Activated CD8-positive, alpha-beta memory T cell treated with anti-CD3 and anti-CD28 coated beads, Interleukin-2, amount 50 U/mL, for 4 hours (primary cell): ENCODE measurements at regions not wholly inside any gene's neighbourhood (a gene's known extent, or its start where the extent isn't known, plus 50 kb on each side); places are given as distances from the start of the nearest gene placed in this dataset.

ENCODE experiments used
- DNase-seq: peaks from one replicate; pipeline ENCODE4 v3.0.0-alpha.2; 2020

DNA sequence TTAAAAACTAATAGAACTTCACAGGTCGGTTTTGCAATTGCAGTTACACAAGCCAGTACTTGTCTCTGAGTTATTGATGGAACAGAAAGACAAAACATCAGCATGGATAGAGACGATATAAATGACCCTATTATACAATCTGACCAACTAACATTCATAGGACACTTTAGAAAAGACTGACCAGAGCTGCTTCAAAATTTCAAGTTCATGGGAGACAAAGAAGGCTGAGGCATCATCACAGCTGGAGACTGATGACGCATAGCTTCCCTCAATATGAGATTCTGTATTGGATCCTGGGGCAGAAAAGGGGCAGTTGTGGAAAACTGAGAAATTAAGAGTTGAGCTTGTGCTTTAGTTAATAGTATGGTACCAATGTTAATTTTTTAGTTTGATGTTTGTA is 174.0 kb downstream of the THBS2 start:
- DNase-seq: no peak

DNA sequence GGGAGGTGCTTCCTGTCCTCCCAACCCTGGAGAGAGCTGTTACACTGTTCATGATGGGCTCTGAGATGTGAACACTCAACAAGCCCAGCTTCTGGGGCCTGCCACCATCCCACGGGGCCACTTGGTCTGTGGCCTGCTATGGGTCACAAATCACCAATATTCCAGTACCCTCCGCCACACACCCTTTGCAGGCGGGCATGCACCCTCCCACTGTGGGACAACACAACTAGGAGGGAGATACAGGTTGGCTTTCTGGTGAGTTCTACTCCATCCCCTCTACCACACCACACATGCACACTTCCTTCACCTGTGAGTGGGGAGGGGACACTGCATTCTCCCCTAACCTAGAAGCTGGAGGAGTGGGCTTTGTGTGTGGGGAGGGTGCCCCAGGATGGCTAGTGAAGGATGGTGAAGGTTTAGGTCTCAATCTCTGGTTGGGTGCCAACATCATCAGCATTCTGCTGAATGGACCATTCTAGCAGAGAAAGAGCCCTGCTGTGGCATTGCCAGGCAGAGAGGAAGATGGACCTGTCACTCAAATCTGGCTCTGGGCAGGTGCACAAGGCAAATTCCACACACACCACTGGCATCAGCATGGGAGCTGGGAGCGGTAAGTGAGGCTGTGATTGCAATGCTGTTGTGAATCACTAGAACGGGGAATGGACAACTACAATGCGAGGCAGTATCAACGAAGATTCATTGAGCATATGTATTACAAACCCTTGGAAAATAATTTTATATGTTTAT is 175.1 kb downstream of the THBS2 start:
- DNase-seq: no peak

DNA sequence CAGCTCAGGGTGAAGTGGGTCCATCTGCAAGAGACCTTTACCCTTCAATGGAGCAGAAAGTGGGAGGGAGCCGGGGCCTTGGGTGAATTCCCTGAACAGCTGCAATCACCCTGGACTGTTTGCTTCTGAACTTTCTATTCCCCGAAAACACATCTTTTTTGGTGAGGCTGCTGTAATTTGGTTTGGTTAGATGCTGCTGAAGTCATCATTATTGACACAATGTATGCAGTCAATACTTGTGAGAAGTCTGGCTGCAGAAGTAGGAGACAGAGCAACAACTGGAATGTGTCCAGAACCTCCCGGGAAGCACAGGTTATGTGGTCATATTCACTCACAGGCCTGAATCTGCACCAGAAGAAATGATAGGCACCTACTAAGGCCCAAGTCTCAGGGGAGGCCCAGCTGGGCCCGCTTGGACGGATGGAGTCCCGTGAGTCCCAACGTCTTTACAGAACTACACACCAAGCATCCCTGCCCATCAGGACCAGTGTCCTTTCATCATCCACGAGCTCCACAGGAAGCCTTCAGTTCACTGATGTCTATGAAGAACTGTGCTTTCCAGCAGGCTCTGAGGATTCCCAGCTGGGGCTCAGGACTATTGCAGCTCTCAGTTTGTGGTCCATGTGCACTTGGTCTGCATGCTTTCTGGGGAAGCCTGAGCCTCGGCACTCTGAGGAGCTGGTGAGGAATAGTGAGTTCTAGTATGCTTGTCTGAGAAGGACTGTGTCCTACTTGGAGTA is 177.6 kb downstream of the THBS2 start:
- no peak for DNase-seq

DNA sequence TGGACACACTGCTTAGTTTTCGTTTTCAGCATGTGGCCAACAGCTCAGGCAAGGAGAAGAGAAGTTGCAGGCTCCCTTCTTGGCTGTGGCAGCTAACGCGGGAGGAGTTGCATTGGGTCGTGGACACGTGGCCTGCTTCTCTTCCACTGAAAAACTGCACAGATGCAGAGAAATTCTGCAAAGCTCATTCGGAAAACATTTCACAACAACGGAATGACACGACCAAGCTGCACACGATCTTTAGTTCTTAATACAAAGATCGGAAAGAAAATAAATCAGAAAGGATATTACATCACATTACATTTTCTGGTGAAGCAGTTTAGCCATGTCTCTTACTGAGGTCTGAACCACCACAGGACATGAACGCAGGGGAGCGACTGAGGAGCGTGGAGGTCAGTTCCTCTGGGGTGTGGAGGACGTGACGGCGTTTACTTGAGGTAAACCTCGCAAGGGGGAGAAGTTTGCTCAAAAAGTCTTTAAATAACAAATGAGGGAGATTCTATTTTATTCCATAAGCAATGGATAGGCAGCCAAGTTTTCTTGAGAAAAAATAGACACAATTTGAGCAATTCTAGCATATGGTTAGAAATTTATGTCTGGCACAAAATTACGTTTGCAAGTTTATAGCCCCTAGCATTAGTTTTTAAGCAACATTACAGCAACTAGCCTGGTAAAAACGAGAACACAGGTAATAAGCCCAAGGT is 178.3 kb downstream of the THBS2 start:
- DNase-seq: no peak

DNA sequence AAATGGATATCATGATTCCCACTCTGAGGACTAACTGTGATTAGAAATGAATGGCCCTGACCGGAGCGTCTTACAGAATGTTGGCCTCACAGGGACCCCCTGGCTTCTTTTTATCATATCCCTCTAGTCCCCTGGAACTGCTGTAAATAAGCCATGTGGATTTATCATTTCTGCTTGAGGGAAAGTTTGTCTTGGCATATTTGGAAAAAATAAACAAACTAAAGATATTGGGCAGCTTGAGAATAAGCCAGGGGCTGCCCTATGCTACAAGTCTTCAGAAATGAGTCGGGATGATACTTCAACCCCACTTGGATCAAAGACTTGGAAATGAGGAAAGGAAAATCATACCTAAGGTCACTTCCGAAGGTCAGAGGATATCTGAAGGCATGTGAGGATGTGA is 179.1 kb downstream of the THBS2 start:
- DNase-seq: no peak

DNA sequence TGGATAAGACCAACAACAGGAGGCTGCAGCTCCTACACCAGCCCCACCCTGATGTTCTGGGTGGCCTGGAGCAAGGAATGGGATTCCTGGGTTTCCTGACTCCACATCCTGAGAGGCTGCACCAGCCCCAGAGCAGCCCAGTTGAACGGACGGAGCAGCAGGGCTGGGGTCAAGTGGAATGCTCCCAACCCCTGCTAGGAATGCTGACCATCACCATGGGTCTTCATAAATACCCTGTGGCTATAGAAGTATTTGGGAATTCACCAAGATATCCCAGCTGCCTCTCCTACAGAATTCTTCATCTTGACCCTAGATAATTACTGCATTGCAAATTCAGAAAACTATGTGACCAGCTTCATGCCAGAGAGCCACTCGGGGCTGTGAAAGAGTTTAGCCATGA is 180.3 kb downstream of the THBS2 start:
- no peak for DNase-seq

DNA sequence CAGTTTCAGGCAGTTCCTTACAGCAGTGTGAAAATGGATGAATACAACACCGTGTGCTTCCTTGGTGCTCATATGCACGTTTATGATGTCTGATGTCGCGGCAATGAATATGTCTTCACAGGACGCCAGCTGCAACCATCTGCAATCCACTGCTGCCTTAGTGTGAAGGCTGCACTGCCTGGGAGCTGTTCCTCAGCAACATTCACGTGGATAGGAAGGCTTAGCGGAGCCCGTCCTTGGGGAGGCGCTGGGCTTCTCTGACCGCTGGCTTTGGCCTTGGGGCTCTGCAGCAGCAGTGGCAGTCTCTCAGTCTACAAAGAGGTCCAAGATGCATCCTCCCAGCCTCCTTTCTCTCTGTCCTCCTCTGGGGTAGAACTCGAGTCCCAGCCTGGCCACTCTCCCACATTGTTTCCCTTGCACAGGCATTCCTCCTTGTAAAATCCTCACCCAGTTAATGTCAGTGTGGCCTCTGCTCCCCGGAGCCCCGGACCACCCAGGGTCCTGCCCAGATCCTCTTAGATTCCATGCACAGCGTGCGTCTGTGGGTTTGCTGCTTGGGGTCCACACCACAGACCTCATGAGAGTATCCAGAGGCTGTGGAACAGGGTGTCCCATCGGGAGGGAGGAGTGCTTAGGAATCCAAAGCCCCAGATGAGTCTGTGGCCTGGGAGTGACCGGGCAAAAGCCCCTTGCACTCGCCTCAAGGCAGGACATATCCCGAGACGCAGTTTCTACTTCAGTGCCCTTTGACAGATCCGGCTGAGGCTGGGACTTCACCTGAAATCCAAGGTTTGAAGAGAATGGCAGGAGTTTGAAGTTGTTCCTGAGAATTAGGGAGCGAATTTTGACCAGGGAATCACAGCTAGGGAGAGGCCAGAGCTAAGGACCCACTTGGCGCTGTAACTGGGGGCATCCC is 181.3 kb downstream of the THBS2 start:
- no peak for DNase-seq

DNA sequence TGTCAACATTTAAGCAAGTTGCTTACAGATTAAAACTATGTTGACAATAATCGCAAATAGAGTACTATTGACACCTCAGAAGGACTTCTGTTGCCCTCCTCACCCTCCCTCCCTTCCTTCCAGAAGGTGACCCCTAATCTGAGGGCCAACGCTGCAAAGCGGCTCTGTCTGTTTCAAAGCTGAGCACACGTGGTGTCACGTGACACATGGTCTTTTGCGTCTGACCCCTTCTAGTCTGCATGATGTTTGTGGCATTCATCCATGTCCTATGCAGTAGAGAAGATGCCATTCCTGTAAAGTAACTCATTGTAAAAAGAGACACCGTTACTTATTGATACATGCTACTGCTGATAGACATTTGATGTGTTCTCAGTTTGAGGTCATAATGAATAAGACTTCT is 182.3 kb downstream of the THBS2 start:
- DNase-seq: no peak

DNA sequence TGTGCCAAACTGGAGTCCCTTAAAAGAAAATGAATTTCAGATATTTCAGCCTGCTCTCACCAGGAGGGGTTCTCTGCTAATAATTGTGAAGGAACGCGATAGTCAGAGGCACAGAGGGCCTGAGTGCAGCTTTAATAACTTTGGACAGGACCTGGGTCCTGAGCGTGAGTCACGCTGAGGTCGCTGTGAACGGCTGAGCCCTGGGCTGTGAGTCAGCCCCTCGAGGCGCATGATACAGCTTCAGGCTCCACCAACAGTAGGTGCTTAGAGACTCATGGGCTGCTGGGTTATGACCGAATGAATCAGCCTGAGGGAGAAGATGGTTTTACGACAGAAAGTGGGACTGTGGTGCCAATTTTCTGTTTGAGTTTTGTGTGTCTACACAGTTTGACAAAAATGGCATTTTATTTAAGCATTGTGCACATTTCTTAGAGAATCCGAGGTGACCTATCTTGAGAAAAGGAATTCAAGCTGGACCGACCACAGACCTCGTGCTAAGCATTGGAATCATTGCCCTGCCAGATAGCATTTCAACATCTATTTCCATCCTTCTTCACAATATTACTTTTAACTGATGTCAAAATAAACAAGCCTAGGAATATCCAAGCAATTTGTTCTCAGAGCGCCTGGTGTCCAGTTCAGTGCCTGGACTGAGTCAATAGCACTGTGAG is 183.0 kb downstream of the THBS2 start:
- no peak for DNase-seq

DNA sequence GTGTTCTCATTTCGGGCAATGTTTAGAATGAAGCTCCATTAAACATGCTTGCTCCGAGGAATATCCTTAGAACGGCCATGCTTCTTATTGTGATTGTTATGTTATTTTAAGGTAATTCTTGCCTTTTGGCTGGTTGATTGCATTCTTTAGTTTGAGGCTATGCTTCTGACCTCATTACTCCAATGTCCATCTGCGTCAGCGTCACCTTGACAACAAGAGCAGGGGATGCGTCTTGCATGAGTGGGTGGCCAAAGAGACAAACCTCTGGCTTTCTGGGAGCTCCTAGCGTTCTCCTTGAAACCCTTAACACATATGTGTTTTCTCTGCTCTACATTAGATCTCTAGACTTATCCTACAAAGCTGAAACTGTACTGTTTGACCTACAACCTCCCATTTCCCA is 184.3 kb downstream of the THBS2 start:
- no peak for DNase-seq

DNA sequence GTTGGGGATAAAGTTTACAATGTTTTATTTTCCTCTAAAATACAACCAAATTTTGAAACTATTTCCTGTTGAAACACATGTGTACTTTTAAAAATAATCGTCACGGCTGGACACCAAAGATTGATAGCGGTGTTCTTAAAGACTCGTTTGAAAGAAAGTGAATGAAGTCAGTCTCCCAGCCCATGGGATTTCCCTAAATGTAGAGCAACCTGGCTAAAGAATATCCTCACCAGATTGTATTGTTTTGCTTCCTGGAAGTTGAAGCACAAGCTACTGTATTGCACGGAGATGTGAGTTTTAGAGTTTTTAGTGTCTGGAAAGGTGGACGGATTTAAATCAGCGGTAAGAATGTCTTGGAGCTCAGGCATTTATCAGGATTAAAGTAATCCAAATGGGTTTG is 189.5 kb downstream of the THBS2 start:
- DNase-seq: no peak

DNA sequence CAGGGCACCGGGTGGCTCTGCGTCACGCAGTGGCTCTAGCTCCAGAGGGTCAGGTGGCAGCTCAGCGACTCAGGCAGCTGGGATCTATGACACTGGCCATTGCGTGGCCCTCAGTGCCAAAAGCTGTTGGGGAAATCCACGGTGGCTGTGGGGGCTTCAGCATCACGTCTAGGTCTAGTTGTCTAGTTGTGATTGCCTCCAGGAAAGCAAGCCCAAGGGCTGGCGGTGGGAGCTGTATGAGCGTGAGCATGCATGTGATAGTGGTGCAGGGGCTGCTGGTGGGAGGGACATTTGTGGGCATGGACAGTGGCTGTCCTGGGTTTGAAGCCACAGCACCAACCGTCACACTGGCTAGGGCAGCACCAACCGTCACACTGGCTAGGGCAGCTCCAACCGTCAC is 191.4 kb downstream of the THBS2 start:
- no peak for DNase-seq

DNA sequence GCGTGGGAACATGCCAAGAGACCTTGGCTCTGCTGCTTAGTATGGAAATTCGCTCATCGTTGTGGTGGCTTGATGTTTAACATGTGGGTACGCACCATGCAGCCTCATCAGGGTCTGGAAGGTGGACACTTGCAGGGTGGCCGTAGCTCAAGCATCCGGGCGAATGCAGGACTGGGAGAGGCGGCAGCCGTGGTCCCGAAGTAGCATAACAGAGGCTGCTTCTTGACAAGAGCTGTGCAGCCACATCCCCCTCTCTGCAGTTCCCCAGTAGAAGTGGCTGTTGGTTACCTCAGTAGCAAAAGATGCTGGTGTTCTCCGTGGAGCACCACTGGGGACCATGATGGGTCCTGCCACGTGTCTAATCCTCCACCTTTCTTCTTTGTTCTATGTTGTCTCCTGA is 195.0 kb downstream of the THBS2 start:
- DNase-seq: no peak

DNA sequence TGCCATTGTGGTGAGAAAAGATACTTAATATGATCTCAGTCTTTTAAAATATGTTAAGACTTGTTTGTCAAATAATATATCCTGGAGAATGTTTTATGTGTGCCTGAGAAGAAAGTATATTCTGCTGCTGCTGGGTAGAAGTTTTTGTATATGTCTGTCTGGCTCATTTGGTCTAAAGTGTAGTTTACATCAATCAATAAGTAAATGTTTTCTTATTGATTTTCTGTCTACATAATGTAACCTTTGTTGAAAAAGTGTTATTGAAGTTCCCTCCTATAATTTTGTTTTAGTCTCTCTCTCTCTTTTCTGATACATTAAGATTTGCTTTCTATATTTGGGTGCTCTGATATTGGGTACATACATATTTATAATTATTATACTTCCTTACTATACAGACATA is 201.2 kb downstream of the THBS2 start:
- DNase-seq: no peak

DNA sequence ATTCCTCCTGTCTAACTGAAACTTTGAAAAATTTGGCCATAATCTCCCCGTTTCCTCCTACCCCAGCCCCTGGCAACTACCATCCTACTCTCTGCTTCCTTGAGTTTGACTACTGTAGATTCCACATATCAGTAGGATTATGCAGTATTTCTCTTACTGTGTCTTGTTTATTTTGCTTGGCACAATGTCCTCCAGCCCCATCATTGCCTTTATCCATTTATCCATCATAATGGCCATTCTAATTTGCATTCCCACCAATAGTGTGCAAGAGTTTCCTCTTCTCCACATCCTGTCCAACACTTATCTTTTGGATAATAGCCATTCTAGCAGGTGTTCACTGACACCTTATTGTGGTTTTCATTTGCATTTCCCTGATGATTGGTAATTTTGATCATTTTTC is 202.3 kb downstream of the THBS2 start:
- DNase-seq: no peak

DNA sequence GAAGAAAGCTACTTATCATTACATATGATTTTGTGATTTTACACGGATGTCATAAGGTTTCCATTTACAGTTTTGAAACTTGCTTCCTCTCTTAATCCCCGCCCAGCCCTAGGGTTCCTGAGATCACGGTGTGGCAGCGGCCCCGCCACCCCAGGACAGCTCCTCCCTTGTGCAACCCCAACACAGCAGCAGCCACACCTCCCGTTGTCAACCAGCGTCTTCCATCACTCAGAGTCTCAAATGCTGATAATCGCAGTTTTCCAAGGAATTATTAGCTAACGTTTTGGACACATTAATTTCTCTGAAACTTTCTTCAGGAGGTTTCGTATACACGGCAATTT is 204.8 kb downstream of the THBS2 start:
- DNase-seq: no peak

DNA sequence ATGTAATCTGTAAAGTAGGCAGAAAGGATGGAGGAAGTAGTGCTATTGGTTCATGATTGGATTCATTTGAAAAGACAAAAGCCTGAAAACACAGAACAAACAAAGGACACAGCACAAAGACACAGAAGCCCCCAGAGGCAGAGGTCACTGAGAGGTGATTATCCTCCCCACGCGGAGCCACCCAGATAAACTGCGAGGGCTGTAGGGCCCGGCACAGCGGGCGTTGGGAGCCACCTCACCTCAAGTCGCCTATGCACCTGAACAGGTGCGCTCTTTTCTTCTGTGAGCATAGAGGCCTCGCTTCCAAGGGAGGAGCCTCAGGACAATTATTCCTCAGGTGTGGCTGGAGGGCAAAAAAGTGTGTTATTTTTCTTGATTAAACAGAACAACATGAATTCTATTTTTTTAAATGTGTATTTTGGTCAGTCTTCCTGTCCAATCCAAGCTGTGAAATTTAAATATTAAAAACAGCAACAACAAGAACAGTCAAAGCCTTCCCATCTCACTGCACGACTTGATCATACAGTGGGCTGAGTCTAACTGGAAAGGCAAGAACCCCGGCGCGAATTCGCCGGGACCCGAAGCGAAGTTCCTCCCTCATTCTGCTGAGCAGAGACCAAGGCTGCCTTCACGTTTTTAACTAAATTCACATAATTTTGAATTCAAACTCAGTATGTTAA is 205.3 kb downstream of the THBS2 start:
- no peak for DNase-seq

DNA sequence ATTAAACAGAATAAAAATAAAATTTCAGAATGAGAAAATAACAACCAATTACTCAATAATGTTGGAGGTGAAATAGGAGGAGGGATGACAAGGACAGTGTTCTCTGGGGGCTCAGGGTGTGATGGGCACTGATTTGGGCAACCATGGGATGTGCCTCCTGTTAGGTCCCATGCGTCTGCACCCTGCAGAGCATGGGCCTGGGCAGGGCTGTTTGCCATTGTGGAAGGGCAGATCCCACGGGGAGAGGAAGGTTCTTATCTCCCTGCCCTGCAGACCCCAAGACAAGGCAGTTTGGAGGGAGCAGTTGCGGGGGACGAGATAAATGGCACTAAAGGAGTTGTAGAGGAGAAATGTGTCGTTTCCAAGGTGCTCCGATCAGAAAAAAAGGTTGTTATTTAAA is 206.3 kb downstream of the THBS2 start:
- DNase-seq: no peak

DNA sequence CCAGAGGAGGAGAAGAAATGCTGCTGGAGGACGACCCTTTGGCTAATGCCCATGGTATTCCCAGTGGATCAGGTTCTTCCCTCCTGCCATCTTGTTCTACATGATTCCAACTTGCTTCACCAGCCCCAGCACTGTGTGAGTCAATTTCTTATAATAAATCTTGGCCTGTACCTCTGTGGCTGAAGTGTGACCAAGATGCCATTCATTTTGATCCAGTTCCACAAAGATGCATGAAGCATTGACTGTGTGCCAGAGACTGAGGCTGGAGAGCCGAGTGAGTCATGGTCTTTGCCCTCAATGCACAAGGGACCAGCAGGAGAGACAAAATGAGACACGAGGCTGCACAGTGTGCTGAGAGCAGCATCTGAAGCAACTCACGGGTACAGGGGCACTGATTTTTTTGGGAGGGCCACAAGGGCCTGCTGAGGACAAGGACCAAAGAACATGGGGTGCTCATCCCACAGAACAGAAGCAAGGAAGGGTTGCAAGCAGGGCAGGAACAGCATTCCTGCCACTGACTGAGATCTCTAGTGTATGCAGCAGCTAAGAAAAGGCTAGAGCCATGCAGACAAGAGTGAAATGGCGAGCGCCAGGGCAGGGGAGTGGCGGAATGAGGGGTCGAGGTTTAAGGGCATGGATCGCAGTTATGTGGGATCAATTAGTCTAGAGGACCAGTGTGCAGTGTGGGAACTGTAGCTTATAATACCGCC is 207.0 kb downstream of the THBS2 start:
- DNase-seq: no peak

DNA sequence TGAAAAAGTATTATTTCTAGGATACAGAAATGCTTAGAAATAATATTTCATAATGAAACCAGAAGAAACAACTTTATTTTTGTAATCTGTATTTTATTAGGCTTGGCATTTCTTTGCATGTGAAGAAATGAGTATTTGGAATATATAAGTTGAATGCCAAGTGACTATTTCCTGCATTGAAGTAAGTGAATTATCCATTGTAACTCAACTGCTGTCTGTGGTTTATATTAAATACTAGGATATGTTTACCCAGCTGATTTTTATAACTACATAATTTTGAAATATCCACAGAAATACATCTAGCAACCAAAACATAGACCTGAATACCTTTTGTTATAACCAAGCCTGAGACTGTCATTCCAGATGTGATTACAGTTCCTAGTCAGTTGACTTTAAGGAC is 207.6 kb downstream of the THBS2 start:
- no peak for DNase-seq

DNA sequence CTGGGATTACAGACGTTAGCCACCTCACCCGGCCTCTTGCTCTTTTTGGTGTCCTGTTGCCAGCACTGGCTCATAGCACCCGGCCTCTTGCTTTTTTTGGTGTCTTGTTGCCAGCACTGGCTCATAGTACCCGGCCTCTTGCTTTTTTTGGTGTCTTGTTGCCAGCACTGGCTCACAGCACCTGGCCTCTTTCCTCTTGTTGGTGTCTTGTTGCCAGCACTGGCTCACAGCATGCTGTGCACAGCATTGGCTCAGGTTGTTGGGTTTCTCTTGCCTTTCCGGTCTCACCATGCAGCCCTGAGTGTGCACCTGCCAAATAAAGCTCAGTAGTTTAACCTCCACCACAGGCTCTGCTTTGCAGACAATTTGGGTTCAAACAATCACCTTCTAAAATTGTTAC is 208.2 kb downstream of the THBS2 start:
- no peak for DNase-seq
